Activated CD4-positive, alpha-beta T cell treated with anti-CD3 and anti-CD28 coated beads for 36 hours (primary cell): ENCODE measurements at regions not wholly inside any gene's neighbourhood (a gene's known extent, or its start where the extent isn't known, plus 50 kb on each side); places are given as distances from the start of the nearest gene placed in this dataset.
A peak's percentile ranks its signal among the peaks of the same experiment; 100 is the strongest.

Experiments
- ATAC-seq: fragments of 200-7000 bp; cut with Tn5 transposase; one replicate; pipeline ENCODE4 v1.10.0; 2021; ENCODE audit warnings: mild to moderate bottlenecking, moderate library complexity
- CTCF ChIA-PET: fragments of 350-600 bp; sonication (Branson Sonifier 250); formaldehyde crosslinking; loops from one replicate; lab custom pipeline; 2021; ENCODE audit warnings: antibody characterized with exemption; lab: Charles Lee
- POLR2A ChIA-PET: fragments of 350-600 bp; sonication (Branson Sonifier 250); formaldehyde crosslinking; loops from one replicate; lab custom pipeline; 2021; ENCODE audit warnings: antibody characterized with exemption, inconsistent platforms; lab: Charles Lee
- DNase-seq: peaks from one replicate; pipeline ENCODE4 v3.0.0-alpha.2; 2020
- H3K27ac Mint-ChIP-seq: one replicate; pipeline ENCODE4 v1.8.0; 2021; ENCODE audit warnings: mixed read lengths
- H3K27me3 Mint-ChIP-seq: one replicate; pipeline ENCODE4 v1.8.0; 2021; ENCODE audit warnings: mixed read lengths
- H3K36me3 Mint-ChIP-seq: one replicate; pipeline ENCODE4 v1.8.0; 2021; ENCODE audit warnings: low read depth, mixed read lengths
- H3K4me1 Mint-ChIP-seq: one replicate; pipeline ENCODE4 v1.8.0; 2021; ENCODE audit warnings: mixed read lengths
- H3K4me3 Mint-ChIP-seq: one replicate; pipeline ENCODE4 v1.8.0; 2021; ENCODE audit warnings: mild to moderate bottlenecking, moderate library complexity, mixed read lengths
- H3K9me3 Mint-ChIP-seq: one replicate; pipeline ENCODE4 v1.8.0; 2021; ENCODE audit warnings: low read depth, mixed read lengths
- intact Hi-C, 2 experiments: fragments of 100-400 bp; cut with DNase I in 1 of 2; cut with micrococcal nuclease in 1 of 2; formaldehyde crosslinking; loops; one replicate each; pipeline versions ENCODE4 v1.14.2 to v1.15.1; 2022 to 2024; cut with DNase I, micrococcal nuclease

- Mint-ChIP-seq H3K4me3 (no peak overlapping the region), H3K27me3 (no peaks in the 10 kb centered on the region), H3K9me3 (no peaks in the 10 kb centered on the region), H3K27ac (no peak overlapping the region), H3K4me1 (no peaks in the 10 kb centered on the region), H3K36me3 (no peaks in the 10 kb centered on the region)
- ChIA-PET POLR2A (no interaction called here), CTCF (no interaction called here)
- ATAC-seq (no peak), DNase-seq (no peak)
- intact Hi-C loops, result no loop called here
Observed at GRCh38 chr2:154620471-154620870, 78.0 kb upstream of the KCNJ3 start.

- no peaks in the 10 kb centered on the region for H3K36me3 Mint-ChIP-seq
- intact Hi-C loops, result loop anchor here in 1 of 2 experiments (2.0 kb wide), 1 partner anchor 687 kb away; no protein-coding TSS in a partner anchor
- no peak overlapping the region for H3K27ac Mint-ChIP-seq
- ATAC-seq (no peak), DNase-seq (peak; percentile 20)
- H3K27me3 Mint-ChIP-seq, result peaks cover 2% of the 10 kb centered on the region
- POLR2A ChIA-PET, result no interaction called here
- no peak overlapping the region for H3K4me3 Mint-ChIP-seq
- CTCF ChIA-PET, result interaction anchor here (0.8 kb wide), 1 partner anchor 76 kb away, joined by 3 read pairs; no protein-coding TSS in a partner anchor
- H3K9me3 Mint-ChIP-seq, result no peaks in the 10 kb centered on the region
- H3K4me1 Mint-ChIP-seq, result no peaks in the 10 kb centered on the region
Observed at GRCh38 chr2:154623819-154624218, 74.7 kb upstream of the KCNJ3 start.

GRCh38 chr2:154637456-154637855, 61.0 kb upstream of the KCNJ3 start:
- CTCF ChIA-PET, result no interaction called here
- no peaks in the 10 kb centered on the region for H3K9me3 Mint-ChIP-seq
- POLR2A ChIA-PET, result no interaction called here
- ATAC-seq, result no peak
- DNase-seq, result no peak
- no peak overlapping the region for H3K27ac Mint-ChIP-seq
- H3K36me3 Mint-ChIP-seq, result no peaks in the 10 kb centered on the region
- H3K27me3 Mint-ChIP-seq, result no peaks in the 10 kb centered on the region
- intact Hi-C loops, result no loop called here
- H3K4me1 Mint-ChIP-seq, result no peaks in the 10 kb centered on the region
- H3K4me3 Mint-ChIP-seq, result no peak overlapping the region

GRCh38 chr2:154638783-154639182, 59.7 kb upstream of the KCNJ3 start:
- H3K4me3 Mint-ChIP-seq, result no peak overlapping the region
- intact Hi-C loops, result no loop called here
- ChIA-PET POLR2A (no interaction called here), CTCF (no interaction called here)
- H3K4me1 Mint-ChIP-seq, result no peaks in the 10 kb centered on the region
- no peaks in the 10 kb centered on the region for H3K36me3 Mint-ChIP-seq
- DNase-seq, result no peak
- H3K27ac Mint-ChIP-seq, result no peak overlapping the region
- no peak for ATAC-seq
- H3K27me3 Mint-ChIP-seq, result no peaks in the 10 kb centered on the region
- no peaks in the 10 kb centered on the region for H3K9me3 Mint-ChIP-seq

GRCh38 chr2:154640000-154640399, 58.5 kb upstream of the KCNJ3 start:
- Mint-ChIP-seq H3K9me3 (no peaks in the 10 kb centered on the region), H3K4me1 (no peaks in the 10 kb centered on the region), H3K36me3 (no peaks in the 10 kb centered on the region), H3K4me3 (no peak overlapping the region), H3K27ac (no peak overlapping the region), H3K27me3 (no peaks in the 10 kb centered on the region)
- intact Hi-C loops, result no loop called here
- POLR2A ChIA-PET, result no interaction called here
- ATAC-seq (no peak), DNase-seq (no peak)
- CTCF ChIA-PET, result interaction anchor here (0.6 kb wide), 1 partner anchor 737 kb away, joined by 3 read pairs; no protein-coding TSS in a partner anchor
